T follicular helper cell (primary cell): ENCODE measurements at regions not wholly inside any gene's neighbourhood (a gene's known extent, or its start where the extent isn't known, plus 50 kb on each side); places are given as distances from the start of the nearest gene placed in this dataset.
"Not testable (repeated sequence)": the region's sequence is repeated elsewhere in the genome, so short reads cannot be mapped to it uniquely, and the experiment has no call there.

Experiments used
- DNase-seq: peaks from one replicate; pipeline ENCODE4 v3.0.0-alpha.2; 2020; ENCODE audit warnings: low read depth

DNA sequence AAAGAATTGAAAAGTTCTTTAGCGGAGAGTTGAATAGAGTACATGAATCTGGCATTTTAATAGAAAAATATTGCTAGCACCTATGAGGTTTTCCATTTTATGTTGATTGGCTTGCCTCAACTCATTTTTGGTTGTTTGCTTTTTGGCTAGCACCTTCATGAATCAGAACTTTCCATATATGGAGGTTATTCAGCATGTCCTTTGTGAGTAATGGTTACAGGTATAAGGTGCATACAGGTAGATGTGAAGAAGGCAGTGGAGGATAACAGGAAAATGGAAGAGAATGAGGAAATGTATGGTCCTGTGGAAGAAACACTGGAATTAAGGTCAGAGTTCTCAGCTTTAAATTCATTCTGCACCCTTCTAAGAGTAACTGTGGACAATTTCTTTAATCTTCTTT lies 98.1 kb upstream of the GBE1 start:
- no peak for DNase-seq

DNA sequence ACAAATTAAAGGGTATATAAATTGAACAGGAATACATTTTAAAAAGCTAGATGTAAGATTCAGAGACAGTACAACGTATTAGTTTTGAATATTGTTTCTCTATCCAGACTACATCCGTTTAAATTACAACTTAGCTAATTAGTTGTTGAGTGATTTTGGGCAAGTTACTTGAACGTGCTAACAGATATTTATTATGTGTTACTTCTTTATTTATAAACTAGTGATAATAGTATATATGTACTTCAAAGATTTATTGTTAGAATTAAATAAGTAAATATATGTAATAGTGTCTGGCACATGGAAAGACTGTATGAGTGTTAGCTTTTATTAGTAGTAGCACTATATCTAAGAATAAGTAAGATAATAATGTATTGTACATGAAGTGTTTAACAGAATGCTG lies 92.0 kb upstream of the GBE1 start:
- DNase-seq: no peak

DNA sequence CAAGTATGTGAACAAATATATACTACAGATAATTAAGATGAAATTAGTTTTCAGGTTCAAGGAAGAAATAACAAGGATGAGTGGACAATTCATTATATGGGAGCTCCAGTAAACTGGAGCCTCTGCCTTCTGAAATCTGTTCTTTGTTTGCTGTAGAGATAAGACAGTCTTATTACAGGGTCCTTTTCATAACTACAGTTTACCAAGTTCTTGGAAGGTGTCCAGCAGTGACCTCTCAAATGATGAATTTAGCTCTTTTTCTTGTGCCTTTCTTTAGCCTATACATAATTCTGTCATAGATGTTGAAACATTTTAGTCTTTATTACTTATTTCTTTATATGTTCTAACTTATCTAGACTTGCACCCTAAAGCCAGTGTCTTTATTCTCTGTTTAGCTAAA lies 89.7 kb upstream of the GBE1 start:
- DNase-seq: no peak

DNA sequence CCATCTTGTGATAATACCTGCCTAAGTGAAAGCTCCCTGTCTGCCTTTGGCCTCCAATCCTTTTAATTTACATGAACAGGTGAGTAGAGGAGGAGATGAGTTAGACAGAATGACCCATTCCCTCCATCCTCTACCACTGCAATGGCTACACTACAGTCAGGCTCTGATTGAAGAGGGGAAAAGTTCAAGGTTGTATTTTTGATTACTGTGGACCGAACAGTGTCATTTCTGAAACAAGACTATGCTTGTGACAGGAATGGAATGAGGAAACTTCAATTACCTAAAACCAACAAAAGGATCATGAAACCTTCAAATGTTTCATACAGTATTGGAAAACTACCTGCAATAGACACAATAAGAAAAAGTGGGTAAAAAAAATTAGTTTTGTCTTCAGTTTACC lies 85.5 kb upstream of the GBE1 start:
- DNase-seq: no peak

DNA sequence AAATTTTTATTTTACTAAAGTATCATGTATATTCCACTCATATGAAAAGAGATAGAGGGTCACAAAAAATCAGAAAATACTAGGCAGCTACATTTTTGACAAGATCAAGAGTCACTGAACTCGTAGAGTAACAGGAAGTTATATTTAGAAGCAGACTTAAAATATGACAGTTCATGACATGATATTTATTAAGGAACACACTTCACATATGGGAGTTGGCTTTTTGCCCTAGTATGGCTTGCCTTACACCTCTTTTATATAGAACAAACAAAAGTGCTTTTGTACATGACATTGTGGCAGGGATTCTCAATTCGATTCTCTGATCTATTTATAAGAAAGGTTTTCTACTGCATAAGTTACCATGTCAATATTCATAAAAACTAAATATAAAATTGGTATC lies 80.1 kb upstream of the GBE1 start:
- DNase-seq: no peak

DNA sequence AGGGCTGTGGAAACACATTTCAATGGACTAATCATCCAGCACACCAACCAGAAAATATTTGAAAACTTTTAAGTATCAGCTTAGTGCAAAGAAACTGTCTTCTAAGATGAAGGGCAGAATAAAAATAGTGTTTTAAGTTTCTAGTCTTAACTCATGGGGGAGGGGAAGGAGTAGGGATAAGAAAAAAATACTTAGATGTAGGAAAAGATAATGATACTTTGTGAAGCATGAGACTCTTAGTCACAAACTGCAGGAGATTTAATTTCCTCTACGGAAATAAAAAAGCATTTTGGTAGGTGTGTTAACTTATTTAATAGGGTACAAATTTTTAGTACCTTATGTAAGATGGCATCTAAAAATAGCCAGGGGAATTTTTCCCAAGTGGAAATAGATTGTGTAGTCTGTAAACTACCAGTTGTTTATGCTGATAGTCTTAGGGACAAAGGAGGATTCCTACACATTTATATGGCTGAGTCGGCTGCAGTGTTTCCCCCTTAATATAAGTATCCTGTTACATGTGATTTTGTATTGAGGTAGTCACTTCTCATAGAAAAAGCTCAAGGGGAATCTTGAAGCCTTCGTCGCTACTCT lies 78.2 kb upstream of the GBE1 start:
- DNase-seq: no peak

DNA sequence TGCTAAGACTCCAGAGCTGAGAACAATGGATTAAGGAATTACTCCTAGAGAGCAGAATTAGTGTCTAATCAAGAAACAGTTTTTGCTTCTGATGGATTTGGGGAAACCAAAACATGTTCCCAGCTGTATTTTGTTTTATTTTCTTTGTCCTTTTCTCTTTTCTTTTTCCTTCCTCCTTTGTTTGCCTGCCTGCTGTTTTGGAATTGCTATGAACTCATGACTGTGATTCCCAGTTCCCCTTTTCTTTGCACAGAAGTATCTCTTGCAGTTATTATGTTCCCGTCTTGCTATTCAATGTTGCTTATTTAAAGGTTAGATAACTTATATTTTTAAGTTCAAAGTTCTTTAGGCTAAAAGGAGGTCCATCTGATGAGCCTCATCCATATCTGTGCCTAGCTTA lies 77.0 kb upstream of the GBE1 start:
- no peak for DNase-seq

DNA sequence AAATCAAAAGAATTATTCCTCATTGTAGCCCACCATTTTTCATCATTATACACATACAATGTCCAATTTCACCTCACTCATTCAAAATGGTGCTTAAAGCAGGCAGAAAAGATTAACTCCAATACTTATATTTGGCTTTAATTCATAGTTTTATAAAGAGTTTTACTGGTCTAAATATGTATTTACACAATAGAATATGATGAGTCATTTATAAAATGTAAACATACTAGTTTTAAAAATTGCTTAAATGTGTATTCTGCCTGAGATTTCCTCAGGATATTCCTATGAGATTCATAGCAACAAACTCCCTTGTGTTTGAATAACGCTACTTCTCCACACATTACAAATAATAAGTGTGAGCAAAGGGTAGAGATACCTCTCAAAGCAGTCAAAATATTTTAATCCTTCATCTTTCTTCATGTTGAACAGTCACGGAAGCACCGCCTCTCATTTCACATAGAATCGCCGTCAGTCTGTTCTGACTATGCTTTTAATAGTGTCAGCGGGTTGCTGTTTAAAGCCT lies 75.7 kb upstream of the GBE1 start:
- no peak for DNase-seq

DNA sequence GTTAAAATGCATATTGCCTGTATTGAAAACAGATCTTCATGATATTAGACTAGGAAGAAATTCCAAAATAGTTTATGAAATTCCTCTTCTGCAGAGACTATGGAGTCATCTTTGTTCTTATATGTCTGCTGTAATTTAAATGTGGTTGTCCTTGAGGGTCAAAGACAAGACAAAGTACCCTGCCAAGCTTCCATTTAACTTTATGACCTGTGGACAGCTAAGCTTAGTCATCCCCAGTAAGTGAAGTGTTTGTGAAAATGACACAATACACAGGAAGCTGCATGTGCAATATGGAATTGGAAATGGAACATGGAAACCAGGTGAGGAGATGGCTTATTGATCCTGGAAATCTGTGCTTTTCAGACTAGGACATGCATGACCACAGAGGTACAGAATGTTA lies 68.5 kb upstream of the GBE1 start:
- no peak for DNase-seq

DNA sequence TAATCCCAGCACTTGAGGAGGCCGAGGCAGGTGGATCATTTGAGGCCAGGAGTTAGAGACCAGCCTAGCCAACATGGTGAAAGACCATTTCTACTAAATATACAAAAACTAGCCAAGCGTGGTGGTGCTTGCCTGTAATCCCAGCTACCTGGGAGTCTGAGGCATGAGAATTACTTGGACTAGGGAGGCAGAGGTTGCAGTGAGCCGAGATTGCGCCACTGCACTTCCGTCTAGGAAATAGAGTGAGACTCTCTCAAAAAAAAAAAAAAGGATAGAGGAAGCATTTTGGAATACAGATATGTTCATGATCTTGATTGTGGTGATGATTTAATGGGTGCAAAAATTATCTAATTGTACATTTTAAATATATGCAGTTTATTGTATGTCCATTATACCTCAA lies 67.8 kb upstream of the GBE1 start:
- not testable (repeated sequence) for DNase-seq

DNA sequence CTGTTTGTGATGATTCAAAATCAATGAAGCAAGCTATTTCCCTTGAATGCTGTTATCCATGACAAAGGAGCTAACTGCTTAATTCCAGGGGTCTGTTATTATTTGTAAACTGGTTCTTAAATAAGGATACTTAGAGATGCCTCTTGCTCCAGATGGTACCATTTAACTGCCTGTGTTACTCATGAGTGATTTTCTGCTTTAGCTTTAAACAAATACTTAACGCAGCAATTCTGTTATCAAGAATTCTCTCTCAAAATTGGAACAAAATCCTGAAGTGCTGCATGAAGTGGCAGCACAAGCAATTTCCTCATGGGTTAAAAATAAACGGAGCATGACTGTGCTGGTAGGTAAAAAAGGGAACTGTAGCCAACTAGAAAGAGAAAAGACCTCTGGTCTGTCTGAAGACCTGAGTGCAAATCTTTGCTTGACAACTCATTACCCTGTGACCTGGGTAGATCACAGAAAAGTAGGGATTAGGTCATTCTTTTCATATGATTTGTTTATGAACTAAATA lies 62.5 kb upstream of the GBE1 start:
- DNase-seq: no peak

DNA sequence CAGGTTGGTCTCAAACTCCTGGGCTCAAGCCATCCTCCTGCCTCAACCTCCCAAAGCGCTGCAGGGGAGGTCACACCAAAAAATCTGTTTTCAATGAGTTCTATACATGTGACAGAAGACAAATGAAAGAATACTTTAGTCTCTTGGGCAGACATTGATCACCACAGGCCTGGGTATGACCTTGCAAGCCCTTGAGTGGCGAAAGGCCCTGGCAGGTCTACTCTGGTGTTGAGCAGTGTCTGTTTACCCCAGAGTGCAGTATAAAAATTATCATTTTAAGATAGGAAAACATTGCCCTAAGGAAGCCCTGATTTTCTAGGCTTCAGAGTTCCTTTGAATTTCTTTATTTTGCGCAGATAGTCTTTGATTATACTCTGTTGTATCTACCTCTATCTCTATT lies 61.6 kb upstream of the GBE1 start:
- DNase-seq: no peak

DNA sequence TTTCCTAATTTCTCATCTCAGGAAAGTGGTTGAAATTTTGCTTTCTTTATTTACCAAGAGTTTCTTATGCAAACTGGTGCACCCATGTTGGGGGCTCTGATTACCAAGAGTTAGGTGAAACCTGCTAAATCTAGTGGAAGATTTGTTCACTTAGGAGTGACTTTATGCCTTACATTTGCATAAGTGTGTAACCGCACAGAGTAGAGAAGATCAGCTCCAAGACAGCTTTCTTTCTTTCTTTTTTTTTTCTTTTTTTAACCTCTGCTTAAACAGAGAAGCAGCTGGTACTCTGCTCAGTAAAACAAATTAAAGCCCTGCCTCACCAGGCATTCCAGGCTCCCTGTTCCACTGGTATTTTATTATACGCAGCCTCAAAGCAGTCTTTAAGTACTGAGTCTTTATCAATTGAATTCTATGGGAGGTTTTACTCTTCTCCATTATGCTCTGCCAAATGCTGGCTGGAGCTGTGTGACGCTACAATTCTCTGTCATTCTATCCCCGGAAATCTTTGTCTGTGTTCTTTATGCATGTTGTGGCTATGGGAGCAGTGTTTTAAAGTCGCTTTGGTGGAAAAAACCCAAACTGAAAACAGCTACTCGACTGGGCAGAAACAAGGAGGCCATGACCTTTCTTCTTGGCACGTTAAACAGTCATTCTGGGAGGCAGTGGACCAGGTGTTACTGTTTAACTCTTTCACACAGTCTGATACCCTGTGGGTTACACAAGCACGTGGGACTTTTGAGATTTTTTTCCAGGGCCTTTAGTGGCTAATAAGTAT lies 55.2 kb upstream of the GBE1 start:
- DNase-seq: no peak

DNA sequence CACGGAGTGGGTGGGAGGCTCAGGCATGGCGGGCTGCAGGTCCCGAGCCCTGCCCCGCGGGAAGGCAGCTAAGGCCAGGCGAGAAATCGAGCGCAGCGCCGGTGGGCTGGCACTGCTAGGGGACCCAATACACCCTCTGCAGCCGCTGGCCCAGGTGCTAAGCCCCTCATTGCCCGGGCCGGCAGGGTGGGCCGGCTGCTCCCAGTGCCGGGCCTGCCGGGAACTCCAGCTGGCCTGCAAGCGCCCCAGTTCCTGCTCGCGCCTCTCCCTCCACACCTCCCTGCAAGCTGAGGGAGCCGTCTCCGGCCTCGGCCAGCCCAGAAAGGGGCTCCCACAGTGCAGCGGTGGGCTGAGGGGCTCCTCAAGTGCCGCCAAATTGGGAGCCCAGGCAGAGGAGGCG lies 50.7 kb upstream of the GBE1 start:
- DNase-seq: not testable (repeated sequence)
